Right lobe of liver (tissue), 6 donors: ENCODE measurements at regions not wholly inside any gene's neighbourhood (a gene's known extent, or its start where the extent isn't known, plus 50 kb on each side); places are given as distances from the start of the nearest gene placed in this dataset.

Experiments used
- ATAC-seq, 4 donors: fragments of 200-7000 bp; cut with Tn5 transposase; one replicate each; pipeline ENCODE4 v1.9.1; 2020; ENCODE audit warnings: mild to moderate bottlenecking in 4 of 4, moderate library complexity in 4 of 4
- DNase-seq, 3 donors: peaks; one replicate each; pipeline ENCODE4 v3.0.0-alpha.2; 2020
- H3K27ac ChIP-seq, 3 donors: fragments of 200-600 bp; one replicate each; pipeline ENCODE4 v1.8.0; 2022
- H3K27me3 ChIP-seq, 2 donors: fragments of 200-600 bp; one replicate each; pipeline ENCODE4 v1.8.0; 2022
- H3K36me3 ChIP-seq, 4 donors: fragments of 200-600 bp; sonication (generic) in 1 of 4; one replicate each; pipeline versions ENCODE4 v1.5.1 to v1.8.0; 2017 to 2022; ENCODE audit warnings: control low read depth in 1 of 4
- H3K4me1 ChIP-seq, 4 donors: fragments of 200-600 bp; sonication (generic) in 1 of 4; one replicate each; pipeline versions ENCODE4 v1.5.1 to v1.8.0; 2017 to 2022; ENCODE audit warnings: control low read depth in 1 of 4
- H3K4me3 ChIP-seq, 3 donors: fragments of 200-600 bp; one replicate each; pipeline ENCODE4 v1.8.0; 2022
- H3K9me3 ChIP-seq, 4 donors: fragments of 200-600 bp; sonication (generic) in 1 of 4; one replicate each; pipeline versions ENCODE4 v1.5.1 to v1.8.0; 2017 to 2022; ENCODE audit warnings: control low read depth in 1 of 4
- POLR2A ChIP-seq: fragments of 450-650 bp; IDR thresholded peaks from one replicate; pipeline ENCODE4 v1.6.1; 2017; ENCODE audit warnings: antibody characterized with exemption, mild to moderate bottlenecking
- WGBS: methylation state at CpG from one replicate; pipeline ENCODE4 v1.1.6; 2018; ENCODE audit warnings: low coverage, low lambda C conversion rate; ENCODE audit not compliant: insufficient coverage; ENCODE audit errors: missing lambda C conversion rate; 5-methylcytosine and 5-hydroxymethylcytosine counted together
- intact Hi-C, 2 donors: fragments of 100-400 bp; cut with DNase I; formaldehyde crosslinking; loops; one replicate each; pipeline versions ENCODE4 v1.11.2 to v1.14.1; 2022
- TF ChIP-seq, protein P1 (sequence below), 4 donors: fragments of 200-600 bp in 3 of 4; fragments of 450-650 bp in 1 of 4; IDR thresholded peaks; one replicate each; pipeline versions ENCODE4 v1.5.1 to v1.8.0; 2016 to 2022; ENCODE audit warnings: antibody characterized with exemption in 4 of 4, mild to moderate bottlenecking in 2 of 4
- donor health status: DM: no; HTN: yes; CAD: no.
- donor health status: DM: no; HTN: no; CAD: no.
- donor health status: DM: no; HTN: no; CAD: no.
- donor health status: DM: no; HTN: yes; CAD: no.
- donor health status: DM: no; HTN: yes; CAD: no.

GRCh38 chrX:125926295-125926694 lies 239.8 kb downstream of the DCAF12L2 start:
- TF ChIP-seq POLR2A, result no peak
- TF ChIP-seq, protein P1, sequence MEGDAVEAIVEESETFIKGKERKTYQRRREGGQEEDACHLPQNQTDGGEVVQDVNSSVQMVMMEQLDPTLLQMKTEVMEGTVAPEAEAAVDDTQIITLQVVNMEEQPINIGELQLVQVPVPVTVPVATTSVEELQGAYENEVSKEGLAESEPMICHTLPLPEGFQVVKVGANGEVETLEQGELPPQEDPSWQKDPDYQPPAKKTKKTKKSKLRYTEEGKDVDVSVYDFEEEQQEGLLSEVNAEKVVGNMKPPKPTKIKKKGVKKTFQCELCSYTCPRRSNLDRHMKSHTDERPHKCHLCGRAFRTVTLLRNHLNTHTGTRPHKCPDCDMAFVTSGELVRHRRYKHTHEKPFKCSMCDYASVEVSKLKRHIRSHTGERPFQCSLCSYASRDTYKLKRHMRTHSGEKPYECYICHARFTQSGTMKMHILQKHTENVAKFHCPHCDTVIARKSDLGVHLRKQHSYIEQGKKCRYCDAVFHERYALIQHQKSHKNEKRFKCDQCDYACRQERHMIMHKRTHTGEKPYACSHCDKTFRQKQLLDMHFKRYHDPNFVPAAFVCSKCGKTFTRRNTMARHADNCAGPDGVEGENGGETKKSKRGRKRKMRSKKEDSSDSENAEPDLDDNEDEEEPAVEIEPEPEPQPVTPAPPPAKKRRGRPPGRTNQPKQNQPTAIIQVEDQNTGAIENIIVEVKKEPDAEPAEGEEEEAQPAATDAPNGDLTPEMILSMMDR (IDR thresholded peaks at IDR 0.05), result no peak
- Histone ChIP-seq H3K36me3 (no peaks in the 10 kb centered on the region), H3K4me3 (no peak overlapping the region), H3K27ac (no peak overlapping the region), H3K27me3 (no peaks in the 10 kb centered on the region), H3K4me1 (no peaks in the 10 kb centered on the region), H3K9me3 (no peaks in the 10 kb centered on the region)
- DNase-seq, result no peak
- 63% methylated on average over 4 of the region's 4 CpGs for WGBS
- intact Hi-C loops, result no loop called here
- no peak for ATAC-seq

GRCh38 chrX:125940985-125941384 lies 225.1 kb downstream of the DCAF12L2 start:
- WGBS, result 40% methylated on average over 1 of the region's 1 CpG
- no peak for DNase-seq
- Histone ChIP-seq H3K36me3 (no peaks in the 10 kb centered on the region), H3K4me1 (no peaks in the 10 kb centered on the region), H3K4me3 (no peak overlapping the region), H3K27ac (no peak overlapping the region), H3K27me3 (no peaks in the 10 kb centered on the region), H3K9me3 (no peaks in the 10 kb centered on the region)
- intact Hi-C loops, result no loop called here
- no peak for ATAC-seq
- no peak for TF ChIP-seq POLR2A
- TF ChIP-seq, protein P1 (IDR thresholded peaks at IDR 0.05), result no peak

DNA sequence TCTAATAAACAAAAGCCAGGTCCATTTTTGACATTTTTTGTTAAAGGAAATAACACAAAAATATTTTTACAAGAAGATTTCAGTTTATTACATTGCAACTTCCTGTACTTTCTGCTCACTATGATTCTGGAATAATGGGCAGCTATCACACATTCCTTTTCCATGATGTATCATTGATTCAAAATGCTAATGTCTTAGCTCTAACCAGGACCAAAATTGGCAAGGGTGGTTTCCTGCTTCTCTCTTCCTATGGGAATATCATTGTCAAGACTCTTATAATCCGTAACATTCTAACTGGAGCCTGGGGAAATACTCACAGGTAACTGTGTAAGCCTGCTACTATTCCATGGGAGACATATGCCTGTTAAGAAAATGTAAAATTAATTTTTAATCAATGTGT lies 218.6 kb downstream of the DCAF12L2 start:
- no peak overlapping the region for H3K27ac ChIP-seq
- no peak for DNase-seq
- no peaks in the 10 kb centered on the region for H3K36me3 ChIP-seq
- no peak overlapping the region for H3K4me3 ChIP-seq
- no peaks in the 10 kb centered on the region for H3K9me3 ChIP-seq
- TF ChIP-seq, protein P1 (IDR thresholded peaks at IDR 0.05), result no peak
- TF ChIP-seq POLR2A, result no peak
- intact Hi-C loops, result no loop called here
- 31% methylated on average over 1 of the region's 1 CpG for WGBS
- no peak for ATAC-seq
- no peaks in the 10 kb centered on the region for H3K4me1 ChIP-seq
- H3K27me3 ChIP-seq, result peaks cover 0 to under 1% of the 10 kb centered on the region in 2 donors

- intact Hi-C loops, result no loop called here
- no peaks in the 10 kb centered on the region for H3K36me3 ChIP-seq
- no peak for ATAC-seq
These were observed 213.1 kb downstream of the DCAF12L2 start for GRCh38 chrX:125952973-125953372.

More at GRCh38 chrX:125952973-125953372, 213.1 kb downstream of the DCAF12L2 start:
- no peaks in the 10 kb centered on the region for H3K4me1 ChIP-seq
- H3K4me3 ChIP-seq, result no peak overlapping the region
- H3K27me3 ChIP-seq, result peaks cover 0 to 4% of the 10 kb centered on the region in 2 donors
- no peaks in the 10 kb centered on the region for H3K9me3 ChIP-seq
- no peak overlapping the region for H3K27ac ChIP-seq
- no peak for DNase-seq
- 33% methylated on average over 1 of the region's 1 CpG for WGBS
- TF ChIP-seq, protein P1 (IDR thresholded peaks at IDR 0.05), result no peak
- TF ChIP-seq POLR2A, result no peak
